Heart right ventricle (tissue), 16 donors: ENCODE measurements at regions not wholly inside any gene's neighbourhood (a gene's known extent, or its start where the extent isn't known, plus 50 kb on each side); places are given as distances from the start of the nearest gene placed in this dataset.
A peak's percentile ranks its signal among the peaks of the same experiment; 100 is the strongest.

ENCODE experiments used
- ATAC-seq, 8 donors: fragments of 200-7000 bp; cut with Tn5 transposase; one replicate each; pipeline ENCODE4 v1.9.1; 2020; ENCODE audit warnings: mild to moderate bottlenecking in 8 of 8, moderate library complexity in 8 of 8, moderate number of reproducible peaks in 1 of 8
- DNase-seq, 2 donors: peaks; one replicate each; pipeline ENCODE4 v3.0.0-alpha.2; 2020
- H3K27ac ChIP-seq, 10 donors: fragments of 200-600 bp; sonication (generic) in 2 of 10; one replicate each; pipeline versions ENCODE4 v1.5.0 to v1.8.0; 2020 to 2022; ENCODE audit warnings: mild to moderate bottlenecking in 3 of 10
- H3K27me3 ChIP-seq, 7 donors: fragments of 200-600 bp; one replicate each; pipeline ENCODE4 v1.8.0; 2021 to 2022; ENCODE audit warnings: mild to moderate bottlenecking in 2 of 7
- H3K36me3 ChIP-seq, 9 donors: fragments of 200-600 bp; sonication (generic) in 1 of 9; one replicate each; pipeline versions ENCODE4 v1.5.0 to v1.8.0; 2020 to 2022; ENCODE audit warnings: mild to moderate bottlenecking in 2 of 9
- H3K4me1 ChIP-seq, 9 donors: fragments of 200-600 bp; sonication (generic) in 1 of 9; one replicate each; pipeline versions ENCODE4 v1.5.0 to v1.8.0; 2020 to 2022; ENCODE audit warnings: mild to moderate bottlenecking in 4 of 9
- H3K4me3 ChIP-seq, 10 donors: fragments of 200-600 bp; sonication (generic) in 2 of 10; one replicate each; pipeline versions ENCODE4 v1.5.0 to v1.8.0; 2020 to 2022; ENCODE audit warnings: mild to moderate bottlenecking in 7 of 10, moderate library complexity in 2 of 10
- H3K9me3 ChIP-seq, 11 donors: fragments of 200-600 bp in 10 of 11; sonication (generic) in 2 of 11; one replicate each; pipeline versions ENCODE4 v1.5.0 to v1.8.0; 2013 to 2022; ENCODE audit warnings: mild to moderate bottlenecking in 2 of 11, control low read depth in 1 of 11, moderate library complexity in 1 of 11
- CTCF ChIP-seq, 9 donors: fragments of 200-600 bp; sonication (generic) in 2 of 9; IDR thresholded peaks; one replicate each; pipeline versions ENCODE4 v1.5.0 to v1.8.0; 2021 to 2022; ENCODE audit warnings: antibody characterized with exemption in 9 of 9, mild to moderate bottlenecking in 5 of 9, moderate library complexity in 1 of 9
- WGBS, 2 donors: extraction: QIAGEN DNeasy Blood & Tissue Kit; methylation state at CpG; one replicate each; pipeline ENCODE4 v1.1.7; 2013; ENCODE audit warnings: inconsistent platforms in 1 of 2; 5-methylcytosine and 5-hydroxymethylcytosine counted together
- intact Hi-C, 10 donors: fragments of 100-400 bp; cut with DNase I; formaldehyde crosslinking; loops; one replicate each; pipeline versions ENCODE4 v1.11.1 to v1.14.2; 2022
- donor health status: Arrhythmogenic right ventricular cardiomyopathy.
- donor health status: ischemic (EF 13 %, LVEDD 7.1; RV severe dilation, severe dysfunction).
- donor health status: healthy with polysubstance abuse.
- donor health status: DM: no; HTN: yes; CAD: no.
- donor health status: DM: no; HTN: no; CAD: no.
- donor health status: ischemic (EF 25% LVEDD 6.9; RV normal size, moderate dysfunction).
- donor health status: ischemic (EF 25% LVEDD 5.7; RV mildly dilated, moderate dysfunction).
- donor health status: healthy.
- donor health status: DM: yes; HTN: yes; CAD: no.
- donor health status: Ischemic cardiomyopathy.
- donor health status: ischemic (EF 35%, LVEDD 5.7; RV mildly dilated, moderate dysfunction).
- donor health status: nonischemic (EF 11% LVEDD 7.7; RV severe dilation, severe dysfunction).
- donor health status: DM: yes; HTN: yes; CAD: no.
- donor health status: PGD.
- donor health status: ischemic (EF 29% LVEDD 5.4; RV normal size, mild dysfunction).
- donor health status: nonischemic (EF 23%, LVEDD 6.1; RV moderate dilation, normal function).

- no peak for TF ChIP-seq CTCF (IDR thresholded peaks at IDR 0.05)
- DNase-seq (no peak), ATAC-seq (no peak)
- H3K9me3 ChIP-seq: no peaks in the 10 kb centered on the region
- peaks cover 0 to 17% (median 9%) of the 10 kb centered on the region in 9 donors for H3K4me1 ChIP-seq
- no peak overlapping the region for H3K27ac ChIP-seq
- no peak overlapping the region for H3K4me3 ChIP-seq
- H3K36me3 ChIP-seq: no peaks in the 10 kb centered on the region
- intact Hi-C loops: loop anchor here (5.0 to 10.0 kb wide), 7 partner anchors 192 to 996 kb away; partner anchors contain the start of gene BTG1 (in 5 of the 10)
- 96 to 98% methylated on average over 1 of the region's 1 CpG for WGBS, 2 donors
- H3K27me3 ChIP-seq: no peaks in the 10 kb centered on the region
Measured at GRCh38 chr12:91576432-91576831, 393.8 kb upstream of the DCN start.

GRCh38 chr12:91575630-91576029 is 393.0 kb upstream of the DCN start:
- peaks cover 0 to 17% (median 9%) of the 10 kb centered on the region in 9 donors for H3K4me1 ChIP-seq
- no peak overlapping the region for H3K27ac ChIP-seq
- H3K4me3 ChIP-seq: no peak overlapping the region
- no peak for TF ChIP-seq CTCF (IDR thresholded peaks at IDR 0.05)
- intact Hi-C loops: loop anchor here (5.0 to 10.0 kb wide), 7 partner anchors 191 to 997 kb away; partner anchors contain the start of gene BTG1 (in 5 of the 10)
- H3K36me3 ChIP-seq: no peaks in the 10 kb centered on the region
- ATAC-seq: no peak
- no peak for DNase-seq
- no peaks in the 10 kb centered on the region for H3K9me3 ChIP-seq
- WGBS, 2 donors: 98% methylated on average over 2 of the region's 2 CpGs
- H3K27me3 ChIP-seq: no peaks in the 10 kb centered on the region

- no peak for DNase-seq
- WGBS, 2 donors: 80 to 81% methylated on average over 4 of the region's 4 CpGs
- ATAC-seq: no peak
- TF ChIP-seq CTCF (IDR thresholded peaks at IDR 0.05): no peak
- Histone ChIP-seq H3K36me3 (no peaks in the 10 kb centered on the region), H3K4me3 (peak overlapping the region in 5 of 10 donors; percentile 6 to 26 (median 20)), H3K9me3 (no peaks in the 10 kb centered on the region), H3K4me1 (peaks cover 0 to 17% (median 9%) of the 10 kb centered on the region in 9 donors), H3K27ac (no peak overlapping the region), H3K27me3 (no peaks in the 10 kb centered on the region)
- intact Hi-C loops: loop anchor here (5.0 to 10.0 kb wide), 8 partner anchors 92 to 997 kb away; partner anchors contain the start of gene BTG1 (in 5 of the 10)
Measured at GRCh38 chr12:91574975-91575374, 392.4 kb upstream of the DCN start.

GRCh38 chr12:91574391-91574790 is 391.8 kb upstream of the DCN start:
- WGBS, 2 donors: 66 to 83% methylated on average over 1 of the region's 1 CpG
- Histone ChIP-seq H3K27me3 (no peaks in the 10 kb centered on the region), H3K9me3 (no peaks in the 10 kb centered on the region), H3K4me3 (peak overlapping the region in 4 of 10 donors; percentile 6 to 26 (median 17)), H3K27ac (no peak overlapping the region), H3K36me3 (no peaks in the 10 kb centered on the region), H3K4me1 (peaks cover 0 to 17% (median 9%) of the 10 kb centered on the region in 9 donors)
- no peak for TF ChIP-seq CTCF (IDR thresholded peaks at IDR 0.05)
- intact Hi-C loops: loop anchor here in 9 of 10 donors (5.0 to 10.0 kb wide), 5 partner anchors 93 to 670 kb away; partner anchors contain the start of gene BTG1 (in 5 of the 9)
- ATAC-seq (no peak), DNase-seq (no peak)
